NB4 (cell line): ENCODE measurements at regions not wholly inside any gene's neighbourhood (a gene's known extent, or its start where the extent isn't known, plus 50 kb on each side); places are given as distances from the start of the nearest gene placed in this dataset.

Source experiments
- DNase-seq: peaks from one replicate; pipeline ENCODE4 v3.0.0; 2010; ENCODE audit warnings: low read depth
- H3K4me3 ChIP-seq: one replicate; pipeline ENCODE4 v1.5.1; 2011; ENCODE audit warnings: mild to moderate bottlenecking, low read depth, low read length, moderate library complexity
- MYC ChIP-seq: IDR thresholded peaks from 2 replicates; pipeline ENCODE4 v1.6.1; 2011; ENCODE audit warnings: low read depth, low read length
- POLR2A ChIP-seq: IDR thresholded peaks from 2 replicates; pipeline ENCODE4 v1.6.1; 2011; ENCODE audit warnings: mild to moderate bottlenecking; ENCODE audit not compliant: insufficient read length; ENCODE audit errors: extremely low read depth
- TF ChIP-seq, protein P1 (sequence below): IDR thresholded peaks from 2 replicates; pipeline ENCODE4 v1.6.1; 2011; ENCODE audit warnings: low read depth, low read length
- TF ChIP-seq, protein P2 (sequence below): IDR thresholded peaks from one replicate; pipeline ENCODE4 v1.5.1; 2012; ENCODE audit warnings: low read depth, low read length

- TF ChIP-seq MYC (no peak), POLR2A (no peak)
- TF ChIP-seq, protein P1, sequence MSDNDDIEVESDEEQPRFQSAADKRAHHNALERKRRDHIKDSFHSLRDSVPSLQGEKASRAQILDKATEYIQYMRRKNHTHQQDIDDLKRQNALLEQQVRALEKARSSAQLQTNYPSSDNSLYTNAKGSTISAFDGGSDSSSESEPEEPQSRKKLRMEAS: no peak
- TF ChIP-seq, protein P2, sequence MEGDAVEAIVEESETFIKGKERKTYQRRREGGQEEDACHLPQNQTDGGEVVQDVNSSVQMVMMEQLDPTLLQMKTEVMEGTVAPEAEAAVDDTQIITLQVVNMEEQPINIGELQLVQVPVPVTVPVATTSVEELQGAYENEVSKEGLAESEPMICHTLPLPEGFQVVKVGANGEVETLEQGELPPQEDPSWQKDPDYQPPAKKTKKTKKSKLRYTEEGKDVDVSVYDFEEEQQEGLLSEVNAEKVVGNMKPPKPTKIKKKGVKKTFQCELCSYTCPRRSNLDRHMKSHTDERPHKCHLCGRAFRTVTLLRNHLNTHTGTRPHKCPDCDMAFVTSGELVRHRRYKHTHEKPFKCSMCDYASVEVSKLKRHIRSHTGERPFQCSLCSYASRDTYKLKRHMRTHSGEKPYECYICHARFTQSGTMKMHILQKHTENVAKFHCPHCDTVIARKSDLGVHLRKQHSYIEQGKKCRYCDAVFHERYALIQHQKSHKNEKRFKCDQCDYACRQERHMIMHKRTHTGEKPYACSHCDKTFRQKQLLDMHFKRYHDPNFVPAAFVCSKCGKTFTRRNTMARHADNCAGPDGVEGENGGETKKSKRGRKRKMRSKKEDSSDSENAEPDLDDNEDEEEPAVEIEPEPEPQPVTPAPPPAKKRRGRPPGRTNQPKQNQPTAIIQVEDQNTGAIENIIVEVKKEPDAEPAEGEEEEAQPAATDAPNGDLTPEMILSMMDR: no peak
- no peak for DNase-seq
- H3K4me3 ChIP-seq: no peak overlapping the region
Measured at GRCh38 chr3:6249679-6250078, 611.2 kb upstream of the GRM7 start.

- DNase-seq: no peak
Measured at GRCh38 chr3:6250167-6250566, 610.7 kb upstream of the GRM7 start.

GRCh38 chr3:6251612-6252400 is 609.1 kb upstream of the GRM7 start:
- no peak for DNase-seq
- no peak overlapping the region for H3K4me3 ChIP-seq
- no peak for TF ChIP-seq MYC
- TF ChIP-seq, protein P2: no peak
- TF ChIP-seq POLR2A: no peak
- TF ChIP-seq, protein P1: no peak

More at GRCh38 chr3:6250167-6250566, 610.7 kb upstream of the GRM7 start:
- no peak overlapping the region for H3K4me3 ChIP-seq
- TF ChIP-seq POLR2A (no peak), MYC (no peak)
- TF ChIP-seq, protein P1: no peak
- TF ChIP-seq, protein P2: no peak

GRCh38 chr3:6254490-6254889 is 606.4 kb upstream of the GRM7 start:
- no peak for DNase-seq
- TF ChIP-seq, protein P2: no peak
- TF ChIP-seq POLR2A: no peak
- H3K4me3 ChIP-seq: no peak overlapping the region

DNA sequence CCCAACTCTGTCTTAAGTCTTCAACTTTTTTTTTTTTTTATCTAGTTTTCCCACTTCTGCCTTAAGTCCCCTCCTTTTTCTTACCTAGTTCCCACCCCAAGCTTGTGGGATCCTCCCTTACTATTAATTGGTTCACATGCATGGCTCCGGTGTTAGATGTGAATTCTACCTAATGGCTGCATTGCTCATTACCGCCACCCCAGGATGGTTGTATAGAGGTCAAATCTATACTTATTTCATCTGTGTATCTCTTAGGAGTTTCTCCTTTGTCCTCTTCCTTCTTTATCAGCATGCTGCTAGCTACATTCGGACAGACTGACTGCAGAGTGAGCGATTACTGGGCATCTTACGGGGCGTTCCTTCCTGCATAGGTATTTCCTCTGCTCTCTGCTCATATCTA is 605.7 kb upstream of the GRM7 start:
- no peak for DNase-seq
- no peak overlapping the region for H3K4me3 ChIP-seq
- TF ChIP-seq POLR2A (no peak), MYC (no peak)
- TF ChIP-seq, protein P2: no peak
- TF ChIP-seq, protein P1: no peak
